Activated naive CD4-positive, alpha-beta T cell treated with anti-CD3 and anti-CD28 coated beads, Interleukin-2, amount 10 ng/mL, durations not matched to agents 7 days and 5 days (primary cell): ENCODE measurements at regions not wholly inside any gene's neighbourhood (a gene's known extent, or its start where the extent isn't known, plus 50 kb on each side); places are given as distances from the start of the nearest gene placed in this dataset.

Experiments used
- CTCF ChIA-PET: fragments of 350-600 bp; sonication (Branson Sonifier 250); formaldehyde crosslinking; loops from one replicate; lab custom pipeline; 2021; ENCODE audit warnings: antibody characterized with exemption; lab: Charles Lee
- DNase-seq: peaks from one replicate; pipeline ENCODE4 v3.0.0-alpha.2; 2020
- H3K27ac Mint-ChIP-seq: one replicate; pipeline ENCODE4 v1.8.0; 2021; ENCODE audit warnings: mild to moderate bottlenecking, moderate library complexity, mixed read lengths
- H3K27me3 Mint-ChIP-seq: one replicate; pipeline ENCODE4 v1.8.0; 2021; ENCODE audit warnings: mild to moderate bottlenecking, mixed read lengths
- H3K36me3 Mint-ChIP-seq: one replicate; pipeline ENCODE4 v1.8.0; 2021; ENCODE audit warnings: mixed read lengths
- H3K4me1 Mint-ChIP-seq: one replicate; pipeline ENCODE4 v1.8.0; 2021; ENCODE audit warnings: mixed read lengths
- H3K4me3 Mint-ChIP-seq: one replicate; pipeline ENCODE4 v1.8.0; 2021; ENCODE audit warnings: mild to moderate bottlenecking, moderate library complexity, mixed read lengths
- H3K9me3 Mint-ChIP-seq: one replicate; pipeline ENCODE4 v1.8.0; 2021; ENCODE audit warnings: mixed read lengths

DNA sequence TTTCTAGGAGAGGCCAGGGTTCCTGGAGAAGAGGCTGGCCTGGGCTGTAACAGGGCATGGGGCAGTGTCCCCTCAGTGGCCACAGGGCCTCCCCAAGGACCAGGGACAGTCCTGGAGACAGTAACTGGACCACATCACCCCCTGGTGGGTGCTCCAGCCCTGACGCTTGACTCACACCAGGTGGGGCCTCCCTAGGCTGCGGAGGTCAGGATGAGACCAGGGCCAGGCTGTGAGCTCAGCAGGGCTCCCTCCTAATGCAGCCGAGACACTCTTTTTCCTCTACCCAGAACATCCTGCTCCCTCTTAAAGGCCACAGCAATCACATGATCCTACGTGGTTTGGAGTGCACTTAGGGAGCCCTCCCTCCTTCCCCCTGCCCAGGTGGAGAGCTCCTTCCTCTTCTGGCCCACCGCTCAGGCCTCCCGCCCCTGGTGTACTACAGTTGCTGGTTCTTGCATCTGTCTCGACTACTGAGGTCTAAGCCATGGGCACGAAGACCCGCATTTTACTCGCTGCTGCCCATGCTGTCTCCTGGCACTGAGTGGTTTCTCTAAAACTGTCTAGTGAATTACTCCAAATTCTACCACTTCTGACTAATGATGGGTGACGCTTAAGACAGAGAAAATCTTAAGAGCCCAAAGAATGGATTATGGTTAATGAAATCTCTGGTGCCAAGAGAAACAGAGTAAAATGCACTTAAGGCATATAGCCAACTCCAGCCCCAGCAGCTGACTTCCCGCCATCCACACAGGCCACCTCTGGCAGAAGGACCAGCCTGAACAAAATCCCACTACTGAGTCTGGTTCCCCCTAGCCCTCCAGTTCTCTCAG is 166.1 kb upstream of the CST7 start:
- CTCF ChIA-PET = interaction anchor here (1.5 to 1.6 kb wide), 2 partner anchors 135 to 147 kb away, joined by 4 to 8 read pairs; no protein-coding TSS in a partner anchor
- H3K4me3 Mint-ChIP-seq = no peak overlapping the region
- no peak overlapping the region for H3K27ac Mint-ChIP-seq
- no peaks in the 10 kb centered on the region for H3K36me3 Mint-ChIP-seq
- peak; percentile 27 for DNase-seq
- no peaks in the 10 kb centered on the region for H3K9me3 Mint-ChIP-seq
- H3K27me3 Mint-ChIP-seq = peaks cover 46% of the 10 kb centered on the region
- H3K4me1 Mint-ChIP-seq = peaks cover 23% of the 10 kb centered on the region

DNA sequence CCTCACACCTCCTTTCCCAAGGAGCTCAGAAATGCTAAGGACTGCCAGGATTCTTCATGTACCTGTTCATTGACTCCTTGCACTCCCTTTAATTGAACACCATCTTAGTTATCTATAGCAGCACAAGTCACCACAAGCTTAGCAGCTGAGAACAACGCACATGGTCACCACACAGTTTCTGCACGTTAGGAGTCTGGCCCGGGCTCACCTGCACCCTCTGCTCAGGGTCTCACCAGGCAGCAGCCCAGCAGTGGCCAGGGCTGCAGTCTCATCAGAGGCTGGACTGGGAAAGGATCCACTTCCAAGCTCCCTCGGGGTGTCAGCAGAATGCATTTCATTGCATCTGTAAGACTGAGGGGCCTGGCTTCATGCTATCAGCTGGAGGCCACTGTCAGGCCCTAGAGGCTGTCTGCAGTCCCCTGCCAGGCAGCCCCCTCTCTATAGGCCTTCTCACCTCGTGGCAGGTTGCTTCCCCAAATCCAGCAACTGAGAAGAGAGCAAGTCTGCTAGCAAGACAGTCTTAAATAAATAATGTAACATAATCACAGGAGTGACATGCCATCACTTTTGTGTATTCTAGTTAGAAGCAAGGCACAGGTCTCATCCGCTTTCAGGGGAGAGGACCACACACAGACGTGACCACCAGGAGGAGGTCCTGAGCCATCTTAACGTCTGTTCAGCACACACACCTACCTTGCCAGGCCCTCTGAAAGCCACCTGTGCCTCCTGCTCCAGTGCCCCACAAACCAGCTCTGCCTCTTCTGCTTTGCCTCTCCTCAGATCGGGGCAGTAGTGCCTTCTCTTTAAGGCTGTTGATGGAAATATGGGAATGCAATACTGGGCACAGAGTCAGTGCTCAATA is 165.2 kb upstream of the CST7 start:
- CTCF ChIA-PET = interaction anchor here (1.0 to 1.6 kb wide), 3 partner anchors 133 to 147 kb away, joined by 4 to 8 read pairs (median 4); no protein-coding TSS in a partner anchor
- peaks cover 23% of the 10 kb centered on the region for H3K4me1 Mint-ChIP-seq
- H3K36me3 Mint-ChIP-seq = no peaks in the 10 kb centered on the region
- H3K9me3 Mint-ChIP-seq = no peaks in the 10 kb centered on the region
- no peak overlapping the region for H3K4me3 Mint-ChIP-seq
- peak; percentile 28 for DNase-seq
- H3K27ac Mint-ChIP-seq = no peak overlapping the region
- H3K27me3 Mint-ChIP-seq = peaks cover 37% of the 10 kb centered on the region

DNA sequence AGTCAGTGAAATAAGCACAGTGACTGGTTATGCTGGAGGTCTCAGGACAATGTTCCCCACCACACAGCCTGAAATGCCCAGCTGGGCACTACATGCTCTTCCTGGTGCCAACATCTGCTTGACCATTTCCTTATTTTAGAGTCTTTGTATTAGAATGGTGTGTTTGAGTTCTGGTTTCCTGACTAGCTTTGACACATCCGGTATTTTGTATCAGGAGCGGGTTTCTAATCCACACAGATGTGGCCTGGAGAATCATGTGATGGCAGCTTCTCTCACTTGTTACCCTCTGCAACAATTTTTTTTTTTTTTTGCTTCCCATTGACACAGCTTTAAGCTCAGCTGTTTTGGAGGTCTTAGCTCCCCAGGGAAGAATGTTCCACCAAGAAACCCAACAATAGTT is 164.5 kb upstream of the CST7 start:
- Mint-ChIP-seq H3K4me3 (no peak overlapping the region), H3K27ac (no peak overlapping the region), H3K36me3 (no peaks in the 10 kb centered on the region), H3K4me1 (peaks cover 23% of the 10 kb centered on the region), H3K27me3 (peaks cover 35% of the 10 kb centered on the region), H3K9me3 (no peaks in the 10 kb centered on the region)
- DNase-seq = no peak
- CTCF ChIA-PET = interaction anchor here (0.6 to 1.6 kb wide), 3 partner anchors 132 to 806 kb away, joined by 3 to 8 read pairs (median 4); no protein-coding TSS in a partner anchor

DNA sequence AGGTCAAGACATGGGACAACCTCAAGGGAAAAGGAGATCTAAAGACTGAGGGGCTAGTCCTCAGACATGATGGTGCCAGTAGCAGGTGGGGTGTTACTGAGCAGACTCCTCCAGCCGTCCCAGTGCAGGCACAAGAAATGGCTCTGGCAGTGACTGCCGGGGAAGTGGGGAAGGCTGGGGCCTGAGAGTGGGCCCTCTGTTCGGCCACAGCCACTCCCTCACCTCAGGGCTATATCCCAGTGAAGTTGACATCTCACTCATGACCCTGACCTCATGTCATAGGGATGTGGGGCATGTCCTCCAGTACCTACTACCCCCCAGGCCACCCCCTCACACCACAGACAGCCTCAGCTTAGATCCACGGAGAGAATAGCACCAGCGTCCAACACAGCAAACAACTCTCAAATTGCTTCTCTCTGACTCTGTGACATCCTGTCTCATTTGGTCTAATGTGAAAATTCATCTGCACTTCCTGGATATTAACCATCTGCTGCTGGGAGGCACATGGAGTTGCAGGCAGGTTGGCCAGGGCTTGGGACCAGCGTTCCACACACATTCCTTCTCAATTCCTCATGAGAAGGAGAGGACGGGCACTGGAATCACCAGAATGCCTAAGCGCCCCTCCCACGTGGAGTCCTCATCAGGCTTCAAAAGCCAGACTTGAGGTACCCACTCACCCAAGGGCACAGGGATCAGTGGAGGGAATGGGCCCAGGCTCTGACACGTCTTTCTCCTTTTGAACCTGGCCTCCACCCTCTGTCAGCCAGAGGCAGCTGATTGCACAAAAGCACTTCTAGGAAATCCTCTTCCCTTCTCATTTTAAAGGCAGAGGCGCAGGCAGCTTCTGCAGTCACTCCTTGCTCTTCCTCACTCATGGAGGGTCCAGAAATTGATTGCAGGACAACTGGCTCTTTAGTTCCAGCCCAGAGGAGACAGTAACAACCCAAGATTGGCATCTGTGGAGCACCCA is 163.6 kb upstream of the CST7 start:
- CTCF ChIA-PET = interaction anchor here (0.6 kb wide), 1 partner anchor 807 kb away, joined by 3 read pairs; no protein-coding TSS in a partner anchor
- Mint-ChIP-seq H3K4me3 (no peak overlapping the region), H3K27ac (no peak overlapping the region), H3K4me1 (peaks cover 21% of the 10 kb centered on the region), H3K36me3 (no peaks in the 10 kb centered on the region), H3K27me3 (peaks cover 30% of the 10 kb centered on the region), H3K9me3 (no peaks in the 10 kb centered on the region)
- DNase-seq = no peak

DNA sequence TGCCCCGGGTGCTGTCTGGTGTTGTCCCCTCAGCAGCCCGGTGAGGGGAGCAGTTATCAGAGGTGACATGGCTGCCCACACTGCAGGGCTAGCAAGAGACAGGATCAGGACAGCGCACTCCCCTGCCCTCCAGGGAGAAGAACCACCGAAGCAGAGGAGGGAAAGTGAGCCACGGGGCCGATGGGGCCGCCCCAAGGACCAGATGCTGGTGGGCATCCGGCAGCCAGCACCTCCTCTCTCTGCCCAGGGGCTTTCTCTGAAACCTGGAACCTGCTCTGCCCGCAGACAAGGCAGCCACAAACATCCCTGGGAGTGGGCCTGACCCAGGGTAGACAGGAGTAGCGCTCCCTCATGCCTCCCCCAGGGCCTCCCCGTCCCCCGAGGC is 163.0 kb upstream of the CST7 start:
- DNase-seq = no peak
- CTCF ChIA-PET = no interaction called here

DNA sequence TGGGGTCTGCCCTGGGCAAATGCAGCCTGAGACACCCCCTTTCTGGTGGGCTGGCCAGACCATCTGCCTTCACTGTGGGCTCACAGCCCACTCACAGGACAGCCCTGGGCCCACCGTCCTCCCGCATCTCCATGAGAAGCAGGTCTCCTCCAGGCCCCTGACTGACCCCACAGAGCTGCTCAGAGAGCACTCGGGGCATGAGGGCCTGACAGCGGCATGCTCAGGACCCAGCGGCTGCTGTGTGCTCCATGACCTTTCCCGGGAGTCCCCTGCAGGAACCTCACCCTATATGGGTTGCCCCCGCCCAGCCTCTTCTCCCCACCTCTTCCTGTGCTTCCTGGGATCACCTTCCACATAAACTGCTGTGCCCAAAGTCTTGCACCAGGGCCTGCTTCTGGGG is 162.4 kb upstream of the CST7 start:
- Mint-ChIP-seq H3K27ac (no peak overlapping the region), H3K9me3 (no peaks in the 10 kb centered on the region)

More for the DNA sequence above, 163.0 kb upstream of the CST7 start:
- Mint-ChIP-seq H3K27ac (no peak overlapping the region), H3K27me3 (peaks cover 27% of the 10 kb centered on the region), H3K9me3 (no peaks in the 10 kb centered on the region), H3K4me1 (peaks cover 19% of the 10 kb centered on the region), H3K4me3 (no peak overlapping the region), H3K36me3 (no peaks in the 10 kb centered on the region)

DNA sequence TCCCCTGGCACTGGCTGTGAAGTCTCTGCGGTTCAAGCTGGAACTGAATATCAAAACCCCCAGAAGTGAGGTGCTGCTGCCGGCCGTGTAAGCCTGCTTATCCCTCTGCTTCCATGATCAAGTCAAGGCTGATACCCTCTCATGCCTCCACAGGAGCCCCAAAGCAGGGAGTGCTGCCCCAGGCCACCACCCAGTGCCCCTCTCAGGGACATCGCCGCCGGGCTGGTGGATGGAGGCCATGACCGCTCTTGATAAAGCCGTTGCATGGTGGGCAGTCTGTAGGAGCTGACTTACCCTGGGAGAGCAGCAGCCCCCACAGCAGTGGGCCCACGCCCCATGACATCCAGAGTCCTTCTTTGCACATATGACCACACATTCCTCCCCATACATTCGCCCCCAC is 162.0 kb upstream of the CST7 start:
- Mint-ChIP-seq H3K4me1 (peaks cover 19% of the 10 kb centered on the region), H3K9me3 (no peaks in the 10 kb centered on the region), H3K4me3 (no peak overlapping the region), H3K27ac (no peak overlapping the region), H3K36me3 (no peaks in the 10 kb centered on the region), H3K27me3 (peaks cover 25% of the 10 kb centered on the region)
- CTCF ChIA-PET = no interaction called here
- no peak for DNase-seq

More for the DNA sequence above, 162.4 kb upstream of the CST7 start:
- Mint-ChIP-seq H3K36me3 (no peaks in the 10 kb centered on the region), H3K4me3 (no peak overlapping the region), H3K27me3 (peaks cover 25% of the 10 kb centered on the region), H3K4me1 (peaks cover 19% of the 10 kb centered on the region)
- CTCF ChIA-PET = no interaction called here
- no peak for DNase-seq

DNA sequence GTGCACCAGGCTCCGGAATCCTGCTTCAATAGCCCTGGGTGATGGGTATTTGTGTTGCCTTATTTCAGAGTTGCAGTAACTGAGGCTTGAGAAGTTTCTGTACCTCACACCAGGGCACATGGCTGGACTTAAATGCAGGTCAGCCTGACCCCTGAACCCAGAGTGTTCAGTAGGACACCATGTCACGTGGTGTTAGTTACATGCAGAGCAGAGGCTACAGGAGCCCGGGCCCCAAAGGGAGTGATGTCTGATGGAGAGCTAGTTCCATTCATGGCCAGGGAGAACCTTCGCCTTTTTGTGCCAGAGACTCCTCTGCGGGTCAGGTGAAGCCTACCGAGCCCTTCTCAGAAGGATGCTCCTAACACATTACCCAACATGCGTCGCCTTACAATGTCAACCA is 161.4 kb upstream of the CST7 start:
- Mint-ChIP-seq H3K27ac (no peak overlapping the region), H3K4me3 (no peak overlapping the region), H3K9me3 (no peaks in the 10 kb centered on the region), H3K36me3 (no peaks in the 10 kb centered on the region), H3K27me3 (peaks cover 26% of the 10 kb centered on the region), H3K4me1 (peaks cover 19% of the 10 kb centered on the region)
- CTCF ChIA-PET = no interaction called here
- DNase-seq = no peak

DNA sequence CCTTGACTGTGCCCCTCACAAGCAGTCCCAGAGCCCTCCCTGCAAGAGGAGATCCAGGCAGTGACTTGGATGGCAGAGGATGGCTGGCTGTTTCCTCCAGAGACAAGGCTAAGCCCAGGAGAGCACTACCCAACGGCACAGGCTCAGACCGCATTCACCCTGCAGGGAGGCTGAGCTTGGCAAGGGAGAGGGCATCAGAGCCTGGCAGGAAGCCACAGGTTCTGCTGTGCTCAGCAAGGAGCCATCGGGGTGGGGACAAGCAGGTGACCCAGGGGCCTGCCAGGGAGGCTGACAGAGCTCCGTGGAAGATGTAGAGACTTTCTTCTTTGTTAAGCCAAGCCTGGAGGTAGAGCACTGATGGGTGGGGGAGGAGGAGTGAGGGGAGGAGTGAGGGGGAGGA is 159.2 kb upstream of the CST7 start:
- Mint-ChIP-seq H3K27ac (no peak overlapping the region), H3K9me3 (no peaks in the 10 kb centered on the region), H3K36me3 (no peaks in the 10 kb centered on the region), H3K4me1 (peaks cover 8% of the 10 kb centered on the region), H3K4me3 (no peak overlapping the region), H3K27me3 (peaks cover 21% of the 10 kb centered on the region)
- no peak for DNase-seq
- CTCF ChIA-PET = interaction anchor here (1.0 kb wide), 1 partner anchor 128 kb away, joined by 3 read pairs; no protein-coding TSS in a partner anchor

DNA sequence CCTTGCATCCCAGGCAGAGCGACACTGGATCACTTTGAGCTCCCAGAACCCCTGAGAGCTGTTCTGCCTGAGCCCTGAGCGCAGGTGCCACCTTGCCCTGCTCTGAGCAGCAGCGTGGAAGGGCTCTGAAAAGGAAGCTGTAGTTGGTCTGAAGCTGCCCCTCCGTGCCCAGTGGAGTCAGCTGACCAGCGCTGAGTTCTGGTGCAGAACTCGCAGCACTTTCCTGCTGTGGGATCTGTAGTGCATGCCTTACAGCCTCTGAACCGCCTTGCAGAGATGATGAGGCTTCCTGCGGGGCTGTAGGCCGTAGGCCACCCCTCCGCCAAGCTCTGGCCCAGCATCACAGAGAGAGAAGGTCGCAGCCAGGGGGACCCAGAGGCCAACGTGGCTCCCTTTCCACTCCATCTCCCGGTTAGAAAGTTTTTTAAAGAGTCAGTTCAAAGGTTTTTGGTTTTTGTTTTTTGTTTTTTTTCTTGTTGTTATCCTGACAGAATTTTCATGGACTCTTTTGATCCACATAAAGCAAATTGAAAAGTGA is 158.3 kb upstream of the CST7 start:
- no peaks in the 10 kb centered on the region for H3K36me3 Mint-ChIP-seq
- H3K27me3 Mint-ChIP-seq = peaks cover 21% of the 10 kb centered on the region
- CTCF ChIA-PET = interaction anchor here (1.0 kb wide), 1 partner anchor 127 kb away, joined by 3 read pairs; no protein-coding TSS in a partner anchor
- peaks cover 1% of the 10 kb centered on the region for H3K4me1 Mint-ChIP-seq
- DNase-seq = no peak
- no peak overlapping the region for H3K4me3 Mint-ChIP-seq
- no peaks in the 10 kb centered on the region for H3K9me3 Mint-ChIP-seq
- no peak overlapping the region for H3K27ac Mint-ChIP-seq

DNA sequence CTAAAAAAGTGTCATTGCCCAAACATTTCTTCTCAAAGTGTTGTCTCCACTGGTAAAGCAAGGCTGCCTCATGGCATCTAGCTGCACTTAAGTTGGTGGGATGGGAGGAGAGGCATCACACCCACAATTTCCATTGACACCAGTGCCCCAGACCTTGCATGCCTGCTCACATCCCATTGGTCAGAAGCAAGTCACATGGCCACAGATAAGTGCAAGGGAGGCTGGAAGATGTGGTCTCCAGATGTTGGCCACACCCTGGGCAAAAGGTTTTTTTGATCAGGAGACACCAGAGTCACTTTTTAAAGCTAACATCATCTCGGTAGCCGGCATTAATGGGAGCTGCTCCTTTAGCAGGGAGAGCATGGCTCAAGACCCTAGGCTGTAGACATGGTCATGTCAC is 157.1 kb upstream of the CST7 start:
- Mint-ChIP-seq H3K9me3 (no peaks in the 10 kb centered on the region), H3K4me1 (no peaks in the 10 kb centered on the region), H3K27ac (no peak overlapping the region), H3K27me3 (peaks cover 24% of the 10 kb centered on the region), H3K4me3 (no peak overlapping the region), H3K36me3 (no peaks in the 10 kb centered on the region)
- no peak for DNase-seq
- CTCF ChIA-PET = no interaction called here

DNA sequence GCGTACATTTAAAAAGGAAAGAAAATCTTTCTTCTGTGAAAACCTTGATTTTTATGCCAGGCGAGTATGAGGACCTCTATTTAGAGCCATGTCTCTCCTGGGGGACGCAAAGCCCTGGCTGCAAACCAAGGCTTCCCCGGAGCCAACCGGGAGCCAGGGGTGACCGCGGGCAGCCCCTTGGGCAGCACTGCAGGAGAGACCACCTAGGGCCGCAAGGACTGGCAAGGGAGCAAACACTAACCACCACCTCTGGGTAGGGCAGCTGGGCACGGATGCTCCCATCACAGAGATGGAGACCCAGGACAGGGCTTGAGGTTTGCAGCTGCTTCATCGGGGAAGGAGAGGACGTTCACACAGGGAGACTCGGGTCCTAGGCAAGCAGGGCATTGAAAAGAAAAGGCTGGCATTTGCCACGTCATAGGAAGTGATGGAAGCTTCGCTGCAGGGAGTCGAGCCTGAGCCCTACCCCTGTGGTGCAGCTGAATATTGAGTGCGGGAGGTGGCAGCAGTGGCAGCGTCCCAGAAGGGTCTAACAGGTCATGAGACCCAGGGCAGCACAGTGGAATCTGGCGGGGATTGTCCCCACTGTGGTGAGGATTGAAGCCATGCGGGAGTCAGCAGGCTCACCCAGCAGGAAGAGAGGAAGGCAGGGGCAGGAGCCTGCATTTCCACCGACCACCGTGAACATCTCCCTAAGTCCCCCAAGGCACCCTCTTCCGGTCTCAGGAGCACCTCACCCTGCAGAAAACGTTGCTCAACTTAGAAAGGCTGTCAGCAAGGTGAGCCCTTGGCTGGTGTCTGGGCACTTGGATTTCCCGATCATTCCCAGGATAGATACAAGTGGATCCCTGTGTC is 156.2 kb upstream of the CST7 start:
- H3K27ac Mint-ChIP-seq = no peak overlapping the region
- no peak overlapping the region for H3K4me3 Mint-ChIP-seq
- CTCF ChIA-PET = interaction anchor here (1.3 kb wide), 1 partner anchor 12 kb away, joined by 3 read pairs; no protein-coding TSS in a partner anchor
- H3K36me3 Mint-ChIP-seq = no peaks in the 10 kb centered on the region
- H3K4me1 Mint-ChIP-seq = no peaks in the 10 kb centered on the region
- no peaks in the 10 kb centered on the region for H3K9me3 Mint-ChIP-seq
- peaks cover 24% of the 10 kb centered on the region for H3K27me3 Mint-ChIP-seq
- no peak for DNase-seq
